HG03442 (cell line): ENCODE measurements at regions not wholly inside any gene's neighbourhood (a gene's known extent, or its start where the extent isn't known, plus 50 kb on each side); places are given as distances from the start of the nearest gene placed in this dataset.

Experiments used
- ATAC-seq: cut with Tn5 transposase; IDR thresholded peaks from one replicate; pipeline ENCODE4 v1.9.1; 2021; ENCODE audit warnings: mild to moderate bottlenecking, moderate library complexity; ENCODE audit not compliant: unreplicated experiment

GRCh38 chr13:53200498-53201453 lies 172.2 kb downstream of the OLFM4 start:
- ATAC-seq: no peak

GRCh38 chr13:53201454-53202225 lies 173.0 kb downstream of the OLFM4 start:
- no peak for ATAC-seq

- no peak for ATAC-seq
Observed at GRCh38 chr13:53204598-53204997, 176.0 kb downstream of the OLFM4 start.

- ATAC-seq: no peak
Observed at GRCh38 chr13:53206455-53206854, 177.8 kb downstream of the OLFM4 start.

- no peak for ATAC-seq
Observed at GRCh38 chr13:53207556-53207955, 178.9 kb downstream of the OLFM4 start.

- no peak for ATAC-seq
Observed at GRCh38 chr13:53214433-53214832, 185.8 kb downstream of the OLFM4 start.

GRCh38 chr13:53215563-53215962 lies 186.9 kb downstream of the OLFM4 start:
- no peak for ATAC-seq

GRCh38 chr13:53216773-53217172 lies 188.2 kb downstream of the OLFM4 start:
- no peak for ATAC-seq

- ATAC-seq: no peak
Observed at GRCh38 chr13:53217194-53217593, 188.6 kb downstream of the OLFM4 start.

GRCh38 chr13:53220038-53220437 lies 191.4 kb downstream of the OLFM4 start:
- ATAC-seq: no peak

GRCh38 chr13:53237696-53238095 lies 209.1 kb downstream of the OLFM4 start:
- no peak for ATAC-seq

- no peak for ATAC-seq
Observed at GRCh38 chr13:53238261-53238660, 209.6 kb downstream of the OLFM4 start.

GRCh38 chr13:53240401-53241025 lies 211.9 kb downstream of the OLFM4 start:
- no peak for ATAC-seq

GRCh38 chr13:53241891-53242348 lies 213.3 kb downstream of the OLFM4 start:
- no peak for ATAC-seq

- no peak for ATAC-seq
Observed at GRCh38 chr13:53249236-53249635, 220.6 kb downstream of the OLFM4 start.

- peak; percentile 91 for ATAC-seq
Observed at GRCh38 chr13:53250272-53250875, 221.8 kb downstream of the OLFM4 start.

- ATAC-seq: no peak
Observed at GRCh38 chr13:53250977-53251376, 222.4 kb downstream of the OLFM4 start.

- ATAC-seq: no peak
Observed at GRCh38 chr13:53254500-53254899, 225.9 kb downstream of the OLFM4 start.

GRCh38 chr13:53255795-53256194 lies 227.2 kb downstream of the OLFM4 start:
- ATAC-seq: no peak

- no peak for ATAC-seq
Observed at GRCh38 chr13:53260594-53260993, 232.0 kb downstream of the OLFM4 start.
